HCT116 (cell line): ENCODE measurements at regions not wholly inside any gene's neighbourhood (a gene's known extent, or its start where the extent isn't known, plus 50 kb on each side); places are given as distances from the start of the nearest gene placed in this dataset.

ENCODE experiments used
- ATAC-seq: fragments of 200-7000 bp; cut with Tn5 transposase; 2 replicates; pipeline ENCODE4 v1.9.1; 2020; ENCODE audit warnings: mild to moderate bottlenecking, moderate library complexity
- BruUV-seq: library from RNA; stranded (reverse); fragments of 400-500 nt; replicated peaks from 2 replicates; lab custom pipeline; 2021; lab: Mats Ljungman, UMichigan
- CTCF ChIA-PET: fragments of 300-600 bp; sonication (Branson Sonifier 250); formaldehyde crosslinking; loops from one replicate; lab custom pipeline; 2021; ENCODE audit warnings: antibody characterized with exemption; lab: Charles Lee
- POLR2A ChIA-PET: fragments of 300-600, 350-600 bp; sonication (Branson Sonifier 250); formaldehyde crosslinking; loops from one replicate; lab custom pipeline; 2021; ENCODE audit warnings: antibody characterized with exemption; lab: Charles Lee
- RAD21 ChIA-PET, 2 experiments: fragments of 300-600 bp; sonication (Branson Sonifier 250); formaldehyde crosslinking; loops; one replicate each; lab custom pipeline; 2023; ENCODE audit warnings: low total read pairs in 2 of 2; ENCODE audit not compliant: uncharacterized antibody in 2 of 2, unreplicated experiment in 2 of 2, low non-redundant PET in 1 of 2; lab: Charles Lee
- DNase-seq: peaks from one replicate; pipeline ENCODE4 v3.0.0-alpha.2; 2010; ENCODE audit warnings: low read depth, low spot score
- H2AFZ ChIP-seq: fragments of 200-600 bp; shearing (Covaris generic), sonication (generic); 2 replicates; pipeline ENCODE4 v1.6.1; 2017; ENCODE audit warnings: low read depth, mixed run types, mixed read lengths, antibody characterized with exemption, low read length; ENCODE audit not compliant: poor library complexity, severe bottlenecking
- H3K27ac ChIP-seq: 2 replicates; pipeline ENCODE4 v1.5.1; 2012; ENCODE audit warnings: low read depth, low read length
- H3K27me3 ChIP-seq: fragments of 200-600 bp; sonication (generic); 2 replicates; pipeline ENCODE4 v1.6.1; 2016; ENCODE audit warnings: mixed run types, low read length, mixed read lengths; ENCODE audit not compliant: insufficient read depth
- H3K36me3 ChIP-seq, 2 experiments: fragments of 200-500 bp in 1 of 2; fragments of 200-600 bp in 1 of 2; sonication (Bioruptor generic) in 1 of 2; sonication (generic) in 1 of 2; 2 replicates each; pipeline versions ENCODE4 v1.5.1 to v1.6.1; 2014 to 2016; ENCODE audit warnings: low read length in 2 of 2, inconsistent platforms in 1 of 2, mixed read lengths in 1 of 2, mixed run types in 1 of 2; ENCODE audit not compliant: insufficient read depth in 2 of 2, control insufficient read depth in 1 of 2
- H3K4me1 ChIP-seq, 2 experiments: fragments of 200-600 bp in 1 of 2; sonication (generic) in 1 of 2; 2 replicates each; pipeline versions ENCODE4 v1.5.1 to v1.6.1; 2012 to 2017; ENCODE audit warnings: low read length in 2 of 2, inconsistent platforms in 1 of 2, mild to moderate bottlenecking in 1 of 2, mixed read lengths in 1 of 2, mixed run types in 1 of 2, moderate library complexity in 1 of 2; ENCODE audit not compliant: insufficient read depth in 2 of 2, control insufficient read depth in 1 of 2
- H3K4me2 ChIP-seq: fragments of 200-600 bp; sonication (generic); 2 replicates; pipeline ENCODE4 v1.6.1; 2017; ENCODE audit warnings: mixed run types, low read length, mixed read lengths
- H3K4me3 ChIP-seq, 2 experiments: fragments of 200-600 bp in 1 of 2; sonication (generic) in 1 of 2; replicated peaks in 1 of 2; 2 replicates each; pipeline ENCODE4 v1.5.1; 2011 to 2016; ENCODE audit warnings: low read length in 2 of 2, control low read depth in 1 of 2, low read depth in 1 of 2, mild to moderate bottlenecking in 1 of 2, mixed read lengths in 1 of 2, mixed run types in 1 of 2
- H3K79me2 ChIP-seq: fragments of 200-600 bp; sonication (generic); 2 replicates; pipeline ENCODE4 v1.6.1; 2017; ENCODE audit warnings: mild to moderate bottlenecking, mixed run types, low read length, moderate library complexity, mixed read lengths; ENCODE audit not compliant: insufficient read depth
- H3K9ac ChIP-seq: fragments of 200-600 bp; sonication (generic); 2 replicates; pipeline ENCODE4 v1.6.1; 2016; ENCODE audit warnings: low read length, mixed read lengths
- H3K9me2 ChIP-seq: fragments of 200-600 bp; sonication (generic), shearing (Covaris generic); 2 replicates; pipeline ENCODE4 v1.6.1; 2017; ENCODE audit warnings: mixed run types, mild to moderate bottlenecking, moderate library complexity; ENCODE audit not compliant: insufficient read depth
- H3K9me3 ChIP-seq, 2 experiments: fragments of 200-500 bp in 1 of 2; fragments of 200-600 bp in 1 of 2; sonication (Bioruptor generic) in 1 of 2; sonication (generic) in 1 of 2; 2 replicates each; pipeline ENCODE4 v1.6.1; 2014 to 2017; ENCODE audit warnings: low read length in 2 of 2, mixed read lengths in 2 of 2, inconsistent platforms in 1 of 2, low read depth in 1 of 2, mild to moderate bottlenecking in 1 of 2, mixed run types in 1 of 2, moderate library complexity in 1 of 2; ENCODE audit not compliant: control insufficient read depth in 1 of 2, insufficient read depth in 1 of 2
- H4K20me1 ChIP-seq: fragments of 200-600 bp; sonication (generic), shearing (Covaris generic); 2 replicates; pipeline ENCODE4 v1.6.1; 2017; ENCODE audit warnings: mixed run types, mild to moderate bottlenecking, moderate library complexity; ENCODE audit not compliant: insufficient read depth
- CBX3 ChIP-seq: IDR thresholded peaks from 2 replicates; pipeline ENCODE4 v1.6.1; 2012; ENCODE audit warnings: low read depth
- CTCF ChIP-seq, 3 experiments: fragments of 200-600 bp in 1 of 3; sonication (generic) in 1 of 3; IDR thresholded peaks in 2 of 3; conservative IDR thresholded peaks in 1 of 3; 2 replicates each; pipeline ENCODE4 v1.5.1; 2012 to 2017; ENCODE audit warnings: low read depth in 2 of 3, low read length in 2 of 3, antibody characterized with exemption in 1 of 3, borderline replicate concordance in 1 of 3, control low read depth in 1 of 3, mild to moderate bottlenecking in 1 of 3, mixed read lengths in 1 of 3, mixed run types in 1 of 3, moderate library complexity in 1 of 3; ENCODE audit not compliant: insufficient read depth in 1 of 3
- ELF1 ChIP-seq: IDR thresholded peaks from 2 replicates; pipeline ENCODE4 v1.6.1; 2012; ENCODE audit warnings: low read depth, borderline replicate concordance
- EZH2 ChIP-seq: fragments of 200-600 bp; sonication (generic); IDR thresholded peaks from 2 replicates; pipeline ENCODE4 v1.6.1; 2017; ENCODE audit warnings: antibody characterized with exemption, mixed run types
- FOSL1 ChIP-seq: IDR thresholded peaks from 2 replicates; pipeline ENCODE4 v1.6.1; 2012; ENCODE audit warnings: low read depth
- JUND ChIP-seq: IDR thresholded peaks from 2 replicates; pipeline ENCODE4 v1.6.1; 2012
- REST ChIP-seq: IDR thresholded peaks from 2 replicates; pipeline ENCODE4 v1.6.1; 2012; ENCODE audit warnings: low read depth
- SP1 ChIP-seq: IDR thresholded peaks from 2 replicates; pipeline ENCODE4 v1.6.1; 2012; ENCODE audit warnings: low read depth
- SRF ChIP-seq: IDR thresholded peaks from 2 replicates; pipeline ENCODE4 v1.6.1; 2012; ENCODE audit warnings: low read depth
- YY1 ChIP-seq: IDR thresholded peaks from 2 replicates; pipeline ENCODE4 v1.6.1; 2011; ENCODE audit warnings: low read length, low read depth, moderate library complexity, mild to moderate bottlenecking; ENCODE audit not compliant: insufficient replicate concordance; ENCODE audit errors: extremely low read depth
- ZBTB33 ChIP-seq: IDR thresholded peaks from 2 replicates; pipeline ENCODE4 v1.6.1; 2011; ENCODE audit warnings: mild to moderate bottlenecking, low read length, moderate library complexity; ENCODE audit not compliant: insufficient replicate concordance; ENCODE audit errors: extremely low read depth
- intact Hi-C: fragments of 100-400 bp; cut with micrococcal nuclease; formaldehyde crosslinking; loops from 2 replicates; pipeline ENCODE4 v1.10.0; 2022

GRCh38 chr2:234773764-234774409, 177.9 kb upstream of the SH3BP4 start:
- DNase-seq (no peak), ATAC-seq (no peak)
- no peaks in the 10 kb centered on the region for H4K20me1 ChIP-seq
- intact Hi-C loops = no loop called here
- no peaks in the 10 kb centered on the region for H3K79me2 ChIP-seq
- H3K9me2 ChIP-seq = no peaks in the 10 kb centered on the region
- no peak overlapping the region for H3K4me2 ChIP-seq
- TF ChIP-seq REST (no peak), JUND (no peak), CBX3 (no peak), ZBTB33 (no peak), EZH2 (no peak), SRF (no peak), FOSL1 (no peak), SP1 (no peak), ELF1 (no peak), YY1 (no peak), CTCF (IDR thresholded peaks at IDR 0.05 in 2 of 3, conservative IDR thresholded peaks at IDR 0.05 in 1 of 3; ENCODE audit: borderline replicate concordance in 1 of 3, insufficient read depth in 1 of 3, low read depth in 2 of 3, low read length in 2 of 3) (no peak)
- H3K9me3 ChIP-seq = no peaks in the 10 kb centered on the region
- H3K27me3 ChIP-seq = no peaks in the 10 kb centered on the region
- no peak overlapping the region for H3K27ac ChIP-seq
- H3K4me3 ChIP-seq = no peak overlapping the region
- POLR2A ChIA-PET = no interaction called here
- H3K9ac ChIP-seq = no peak overlapping the region
- no peaks in the 10 kb centered on the region for H3K36me3 ChIP-seq
- no TSS peak for BruUV-seq
- CTCF ChIA-PET = no interaction called here
- RAD21 ChIA-PET = no interaction called here
- H2AFZ ChIP-seq = no peak overlapping the region
- peaks cover 0 to 8% of the 10 kb centered on the region in 2 experiments; a peak in 2 of 4 replicates for H3K4me1 ChIP-seq
